OCI-LY7 (cell line): ENCODE measurements at regions not wholly inside any gene's neighbourhood (a gene's known extent, or its start where the extent isn't known, plus 50 kb on each side); places are given as distances from the start of the nearest gene placed in this dataset.

Experiments
- BruUV-seq: library from RNA; stranded (reverse); fragments of 400-500 nt; replicated peaks from 2 replicates; lab custom pipeline; 2021; lab: Mats Ljungman, UMichigan
- CTCF ChIA-PET: fragments of 300-600 bp; sonication (Branson Sonifier 250); formaldehyde crosslinking; loops from one replicate; lab custom pipeline; 2022; ENCODE audit warnings: antibody characterized with exemption; ENCODE audit not compliant: unreplicated experiment; lab: Charles Lee
- POLR2A ChIA-PET: fragments of 300-600 bp; sonication (Branson Sonifier 250); formaldehyde crosslinking; loops from one replicate; lab custom pipeline; 2022; ENCODE audit warnings: antibody characterized with exemption; lab: Charles Lee
- DNase-seq: peaks from one replicate; pipeline ENCODE4 v3.0.0-alpha.2; 2015; ENCODE audit warnings: low spot score
- H2AFZ ChIP-seq: fragments of 200-600 bp; sonication (generic), shearing (Covaris generic); 2 replicates; pipeline ENCODE4 v1.6.1; 2014; ENCODE audit warnings: mild to moderate bottlenecking, antibody characterized with exemption, low read length, moderate library complexity
- H3K27ac ChIP-seq: fragments of 200-600 bp; sonication (generic); 2 replicates; pipeline ENCODE4 v1.5.1; 2014; ENCODE audit warnings: mixed run types, low read depth, mild to moderate bottlenecking, moderate library complexity, low read length, inconsistent platforms; ENCODE audit not compliant: poor library complexity, severe bottlenecking
- H3K36me3 ChIP-seq: fragments of 200-600 bp; sonication (generic); 2 replicates; pipeline ENCODE4 v1.6.1; 2014; ENCODE audit warnings: mild to moderate bottlenecking, antibody characterized with exemption, low read length, moderate library complexity, mixed read lengths; ENCODE audit not compliant: insufficient read depth
- H3K4me1 ChIP-seq: fragments of 200-600 bp; sonication (generic); 2 replicates; pipeline ENCODE4 v1.5.1; 2014; ENCODE audit warnings: mild to moderate bottlenecking, low read length; ENCODE audit not compliant: insufficient read depth, poor library complexity, severe bottlenecking
- H3K4me2 ChIP-seq: fragments of 200-600 bp; sonication (generic); 2 replicates; pipeline ENCODE4 v1.6.1; 2014; ENCODE audit warnings: mild to moderate bottlenecking, low read length
- H3K4me3 ChIP-seq: fragments of 200-600 bp; sonication (generic); 2 replicates; pipeline ENCODE4 v1.5.1; 2014; ENCODE audit warnings: mild to moderate bottlenecking, low read depth, low read length; ENCODE audit not compliant: poor library complexity, severe bottlenecking
- H3K79me2 ChIP-seq: fragments of 200-600 bp; sonication (generic); 2 replicates; pipeline ENCODE4 v1.6.1; 2016; ENCODE audit warnings: low read depth, mild to moderate bottlenecking, low read length, moderate library complexity, mixed read lengths; ENCODE audit not compliant: insufficient read depth
- H3K9me2 ChIP-seq: fragments of 200-600 bp; sonication (generic); 2 replicates; pipeline ENCODE4 v1.6.1; 2016; ENCODE audit warnings: mild to moderate bottlenecking, low read length, mixed read lengths; ENCODE audit not compliant: insufficient read depth
- H3K9me3 ChIP-seq: fragments of 200-600 bp; sonication (generic); 2 replicates; pipeline ENCODE4 v1.6.1; 2014; ENCODE audit warnings: mild to moderate bottlenecking, mixed run types, low read length, mixed read lengths
- H4K20me1 ChIP-seq: fragments of 200-600 bp; sonication (generic); 2 replicates; pipeline ENCODE4 v1.6.1; 2014; ENCODE audit warnings: mild to moderate bottlenecking, antibody characterized with exemption, low read length, moderate library complexity, mixed read lengths; ENCODE audit not compliant: insufficient read depth
- EZH2phosphoT487 ChIP-seq: fragments of 200-600 bp; sonication (generic); IDR thresholded peaks from 2 replicates; pipeline ENCODE4 v1.6.1; 2018; ENCODE audit warnings: low read depth, borderline replicate concordance, mild to moderate bottlenecking, mixed run types, antibody characterized with exemption, low read length, moderate library complexity, mixed read lengths
- intact Hi-C: fragments of 100-400 bp; cut with micrococcal nuclease; formaldehyde crosslinking; loops from one replicate; pipeline ENCODE4 v1.10.0; 2022; ENCODE audit not compliant: unreplicated experiment
- TF ChIP-seq, protein P1 (sequence below): fragments of 200-600 bp; sonication (generic); conservative IDR thresholded peaks from 2 replicates; pipeline ENCODE4 v1.5.1; 2014; ENCODE audit warnings: mild to moderate bottlenecking, antibody characterized with exemption, low read length, moderate library complexity, mixed read lengths

DNA sequence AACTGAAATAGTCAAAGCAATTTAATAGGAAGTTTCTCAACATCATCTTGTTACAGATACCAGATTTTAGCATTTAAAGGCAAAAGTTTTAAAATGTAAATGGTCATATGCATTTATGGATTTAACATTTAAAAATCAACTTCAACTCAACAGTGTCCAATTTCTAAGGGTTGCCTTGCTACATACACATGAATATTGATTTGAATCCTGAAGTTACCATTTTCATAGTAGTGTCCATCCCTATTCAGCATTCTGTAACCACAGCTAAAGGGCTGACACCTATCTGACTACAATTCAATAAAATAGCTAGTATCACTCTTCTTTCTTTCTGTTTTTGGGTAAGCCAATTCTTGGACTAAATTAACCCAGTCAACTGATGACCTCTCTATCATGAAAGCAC is 164.0 kb upstream of the CFAP20DC start:
- Histone ChIP-seq H3K4me3 (no peak overlapping the region), H3K9me3 (no peaks in the 10 kb centered on the region), H3K4me2 (no peak overlapping the region), H3K27ac (no peak overlapping the region), H4K20me1 (no peaks in the 10 kb centered on the region), H3K9me2 (no peaks in the 10 kb centered on the region), H3K4me1 (no peaks in the 10 kb centered on the region), H3K36me3 (no peaks in the 10 kb centered on the region), H2AFZ (no peak overlapping the region), H3K79me2 (no peaks in the 10 kb centered on the region)
- CTCF ChIA-PET = no interaction called here
- no peak for DNase-seq
- no TSS peak for BruUV-seq
- TF ChIP-seq EZH2phosphoT487 = no peak
- TF ChIP-seq, protein P1, sequence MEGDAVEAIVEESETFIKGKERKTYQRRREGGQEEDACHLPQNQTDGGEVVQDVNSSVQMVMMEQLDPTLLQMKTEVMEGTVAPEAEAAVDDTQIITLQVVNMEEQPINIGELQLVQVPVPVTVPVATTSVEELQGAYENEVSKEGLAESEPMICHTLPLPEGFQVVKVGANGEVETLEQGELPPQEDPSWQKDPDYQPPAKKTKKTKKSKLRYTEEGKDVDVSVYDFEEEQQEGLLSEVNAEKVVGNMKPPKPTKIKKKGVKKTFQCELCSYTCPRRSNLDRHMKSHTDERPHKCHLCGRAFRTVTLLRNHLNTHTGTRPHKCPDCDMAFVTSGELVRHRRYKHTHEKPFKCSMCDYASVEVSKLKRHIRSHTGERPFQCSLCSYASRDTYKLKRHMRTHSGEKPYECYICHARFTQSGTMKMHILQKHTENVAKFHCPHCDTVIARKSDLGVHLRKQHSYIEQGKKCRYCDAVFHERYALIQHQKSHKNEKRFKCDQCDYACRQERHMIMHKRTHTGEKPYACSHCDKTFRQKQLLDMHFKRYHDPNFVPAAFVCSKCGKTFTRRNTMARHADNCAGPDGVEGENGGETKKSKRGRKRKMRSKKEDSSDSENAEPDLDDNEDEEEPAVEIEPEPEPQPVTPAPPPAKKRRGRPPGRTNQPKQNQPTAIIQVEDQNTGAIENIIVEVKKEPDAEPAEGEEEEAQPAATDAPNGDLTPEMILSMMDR = no peak
- intact Hi-C loops = loop anchor here (2.0 to 10.0 kb wide), 3 partner anchors 111 to 643 kb away; no protein-coding TSS in a partner anchor
- POLR2A ChIA-PET = no interaction called here

DNA sequence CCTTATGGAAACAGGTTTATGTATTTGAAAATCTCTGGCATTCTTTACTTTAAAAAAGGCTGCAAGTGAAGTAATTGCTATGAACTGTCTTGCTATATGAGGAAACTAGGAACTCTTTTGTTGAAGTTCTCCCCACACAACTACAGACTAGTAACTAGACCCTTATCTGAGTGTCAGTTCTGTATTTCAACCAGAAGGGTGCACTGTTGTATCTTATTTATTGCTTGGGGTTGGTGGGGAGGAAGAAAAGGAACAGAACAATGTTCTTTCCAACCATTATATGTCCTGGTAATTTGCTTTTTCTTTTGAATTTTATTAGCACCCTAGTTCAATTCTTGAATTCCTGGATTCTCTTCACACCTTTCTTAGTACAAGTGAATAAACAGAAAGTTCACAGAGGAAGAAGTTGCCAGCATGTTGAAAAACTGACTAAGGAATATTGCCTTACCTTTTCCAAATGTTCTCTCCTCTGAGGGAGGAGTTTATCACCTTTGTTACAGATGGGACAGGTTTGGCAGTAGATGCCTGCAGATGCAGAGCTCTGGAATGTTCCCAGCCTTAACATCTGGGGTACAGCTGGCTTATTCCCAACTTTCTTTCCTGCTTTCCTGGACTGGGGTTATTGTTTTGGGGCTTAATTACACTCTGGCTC is 162.4 kb upstream of the CFAP20DC start:
- Histone ChIP-seq H3K27ac (no peak overlapping the region), H3K4me1 (no peaks in the 10 kb centered on the region), H4K20me1 (no peaks in the 10 kb centered on the region), H3K36me3 (no peaks in the 10 kb centered on the region), H3K9me3 (no peaks in the 10 kb centered on the region), H3K4me2 (no peak overlapping the region), H3K4me3 (no peak overlapping the region), H3K9me2 (no peaks in the 10 kb centered on the region), H3K79me2 (no peaks in the 10 kb centered on the region), H2AFZ (no peak overlapping the region)
- ChIA-PET CTCF (no interaction called here), POLR2A (interaction anchor here (0.5 kb wide), 2 partner anchors 13 to 332 kb away, joined by 3 read pairs; no protein-coding TSS in a partner anchor)
- intact Hi-C loops = loop anchor here (2.0 to 10.0 kb wide), 3 partner anchors 113 to 645 kb away; no protein-coding TSS in a partner anchor
- peak; percentile 40 for DNase-seq
- TF ChIP-seq, protein P1 = peak; percentile 83
- no peak for TF ChIP-seq EZH2phosphoT487
- BruUV-seq = no TSS peak

GRCh38 chr3:59210260-59210659 is 160.4 kb upstream of the CFAP20DC start:
- intact Hi-C loops = loop anchor here (10.0 kb wide), 2 partner anchors 115 to 355 kb away; no protein-coding TSS in a partner anchor
- POLR2A ChIA-PET = interaction anchor here (1.0 kb wide), 1 partner anchor 17 kb away, joined by 3 read pairs; no protein-coding TSS in a partner anchor
- H4K20me1 ChIP-seq = no peaks in the 10 kb centered on the region

More at GRCh38 chr3:59210260-59210659, 160.4 kb upstream of the CFAP20DC start:
- no peaks in the 10 kb centered on the region for H3K9me3 ChIP-seq
- CTCF ChIA-PET = no interaction called here
- H3K4me2 ChIP-seq = no peak overlapping the region
- no peak overlapping the region for H3K4me3 ChIP-seq
- no peak for DNase-seq
- no peak overlapping the region for H3K27ac ChIP-seq
- no TSS peak for BruUV-seq
- no peaks in the 10 kb centered on the region for H3K4me1 ChIP-seq
- H3K9me2 ChIP-seq = no peaks in the 10 kb centered on the region
- no peak for TF ChIP-seq EZH2phosphoT487
- TF ChIP-seq, protein P1 = no peak
- H3K36me3 ChIP-seq = no peaks in the 10 kb centered on the region
- H3K79me2 ChIP-seq = no peaks in the 10 kb centered on the region
- H2AFZ ChIP-seq = no peak overlapping the region
